ENCODE measurements at regions not wholly inside any gene's neighbourhood (a gene's known extent, or its start where the extent isn't known, plus 50 kb on each side); places are given as distances from the start of the nearest gene placed in this dataset.

- H3K4me3 ChIP-seq, result no peak overlapping the region
- intact Hi-C loops (cut with DNase I), result no loop called here
- H3K36me3 ChIP-seq, result no peaks in the 10 kb centered on the region
- H3K9me3 ChIP-seq, result no peaks in the 10 kb centered on the region
- DNase-seq, result no peak
- no peaks in the 10 kb centered on the region for H3K4me1 ChIP-seq
- TF ChIP-seq CTCF (IDR thresholded peaks at IDR 0.05) (no peak), POLR2A (IDR thresholded peaks at IDR 0.05) (no peak), EP300 (IDR thresholded peaks at IDR 0.05) (no peak), POLR2AphosphoS5 (IDR thresholded peaks at IDR 0.05) (no peak)
- no peak overlapping the region for H3K27ac ChIP-seq
- 80 to 84% methylated on average over 2 of the region's 2 CpGs for WGBS, 2 donors
- H3K27me3 ChIP-seq, result no peaks in the 10 kb centered on the region
Observed at GRCh38 chr3:67977762-67978161, 323.4 kb upstream of the SUCLG2 start.

- no peak for DNase-seq
- Histone ChIP-seq H3K27me3 (no peaks in the 10 kb centered on the region), H3K9me3 (no peaks in the 10 kb centered on the region), H3K36me3 (no peaks in the 10 kb centered on the region), H3K4me1 (no peaks in the 10 kb centered on the region), H3K4me3 (no peak overlapping the region), H3K27ac (no peak overlapping the region)
- intact Hi-C loops (cut with DNase I), result no loop called here
- TF ChIP-seq POLR2AphosphoS5 (IDR thresholded peaks at IDR 0.05), result no peak
- TF ChIP-seq POLR2A (IDR thresholded peaks at IDR 0.05), result no peak
- TF ChIP-seq EP300 (IDR thresholded peaks at IDR 0.05), result no peak
- TF ChIP-seq CTCF (IDR thresholded peaks at IDR 0.05), result no peak
- 84 to 92% methylated on average over 2 of the region's 2 CpGs for WGBS, 2 donors
Observed at GRCh38 chr3:67976663-67977062, 322.3 kb upstream of the SUCLG2 start.

- Histone ChIP-seq H3K9me3 (no peaks in the 10 kb centered on the region), H3K4me1 (no peaks in the 10 kb centered on the region), H3K27me3 (no peaks in the 10 kb centered on the region), H3K27ac (no peak overlapping the region), H3K4me3 (no peak overlapping the region), H3K36me3 (no peaks in the 10 kb centered on the region)
- no peak for TF ChIP-seq POLR2A (IDR thresholded peaks at IDR 0.05)
- TF ChIP-seq POLR2AphosphoS5 (IDR thresholded peaks at IDR 0.05), result no peak
- intact Hi-C loops (cut with DNase I), result no loop called here
- DNase-seq, result no peak
Observed at GRCh38 chr3:67964596-67964995, 310.2 kb upstream of the SUCLG2 start.

GRCh38 chr3:67957268-67957667 is 302.9 kb upstream of the SUCLG2 start:
- DNase-seq, result no peak
- no peak overlapping the region for H3K27ac ChIP-seq
- no peak overlapping the region for H3K4me3 ChIP-seq
- no peak for TF ChIP-seq POLR2A (IDR thresholded peaks at IDR 0.05)
- TF ChIP-seq EP300 (IDR thresholded peaks at IDR 0.05), result no peak
- no peak for TF ChIP-seq CTCF (IDR thresholded peaks at IDR 0.05)
- TF ChIP-seq POLR2AphosphoS5 (IDR thresholded peaks at IDR 0.05), result no peak
- WGBS, 2 donors, result 79 to 89% methylated on average over 2 of the region's 2 CpGs
- H3K36me3 ChIP-seq, result no peaks in the 10 kb centered on the region
- H3K9me3 ChIP-seq, result no peaks in the 10 kb centered on the region
- H3K27me3 ChIP-seq, result no peaks in the 10 kb centered on the region
- no peaks in the 10 kb centered on the region for H3K4me1 ChIP-seq
- intact Hi-C loops (cut with DNase I), result no loop called here

GRCh38 chr3:67947808-67948508 is 293.5 kb upstream of the SUCLG2 start:
- H3K36me3 ChIP-seq, result no peaks in the 10 kb centered on the region
- intact Hi-C loops (cut with DNase I), result no loop called here
- H3K9me3 ChIP-seq, result peaks cover 0 to 2% (median 0%) of the 10 kb centered on the region in 4 donors
- H3K27ac ChIP-seq, result no peak overlapping the region
- DNase-seq, result no peak
- no peaks in the 10 kb centered on the region for H3K27me3 ChIP-seq
- H3K4me1 ChIP-seq, result no peaks in the 10 kb centered on the region
- 56 to 78% methylated on average over 13 of the region's 13 CpGs for WGBS, 2 donors
- no peak overlapping the region for H3K4me3 ChIP-seq
- TF ChIP-seq CTCF (IDR thresholded peaks at IDR 0.05) (no peak), POLR2A (IDR thresholded peaks at IDR 0.05) (no peak), POLR2AphosphoS5 (IDR thresholded peaks at IDR 0.05) (no peak), EP300 (IDR thresholded peaks at IDR 0.05) (no peak)

Data from sigmoid colon (tissue), 6 donors.